Neural cell (in vitro differentiated cells): ENCODE measurements at regions not wholly inside any gene's neighbourhood (a gene's known extent, or its start where the extent isn't known, plus 50 kb on each side); places are given as distances from the start of the nearest gene placed in this dataset.

Experiments used
- H2AFZ ChIP-seq: fragments of 200-600, 300-800 bp; sonication (generic), shearing (Covaris generic); 2 replicates; pipeline ENCODE4 v1.6.0; 2014; ENCODE audit warnings: low read depth, mild to moderate bottlenecking, antibody characterized with exemption, low read length, moderate library complexity
- H3F3A ChIP-seq: fragments of 200-600 bp; shearing (Covaris generic); 2 replicates; pipeline ENCODE4 v1.6.1; 2016; ENCODE audit warnings: mild to moderate bottlenecking, moderate library complexity, mixed read lengths, antibody characterized with exemption, low read length; ENCODE audit not compliant: insufficient read depth, poor library complexity, severe bottlenecking
- H3K27ac ChIP-seq: fragments of 200-600, 300-800 bp; sonication (generic), shearing (Covaris generic); 2 replicates; pipeline ENCODE4 v1.5.1; 2014; ENCODE audit warnings: mild to moderate bottlenecking, low read length, moderate library complexity
- H3K27me3 ChIP-seq: fragments of 300-800, 200-600 bp; sonication (generic), shearing (Covaris generic); 2 replicates; pipeline ENCODE4 v1.6.0; 2014; ENCODE audit warnings: mild to moderate bottlenecking, low read depth, low read length, moderate library complexity; ENCODE audit not compliant: insufficient read depth
- H3K36me3 ChIP-seq: fragments of 300-800, 200-600 bp; sonication (generic), shearing (Covaris generic); 2 replicates; pipeline ENCODE4 v1.5.1; 2014; ENCODE audit warnings: mild to moderate bottlenecking, antibody characterized with exemption, low read length, moderate library complexity; ENCODE audit not compliant: insufficient read depth
- H3K4me2 ChIP-seq: fragments of 300-800, 200-600 bp; sonication (generic), shearing (Covaris generic); 2 replicates; pipeline ENCODE4 v1.6.0; 2014; ENCODE audit warnings: mild to moderate bottlenecking, low read length
- H3K4me3 ChIP-seq: fragments of 300-800, 200-600 bp; sonication (generic), shearing (Covaris generic); 2 replicates; pipeline ENCODE4 v1.5.1; 2014; ENCODE audit warnings: mild to moderate bottlenecking, low read length, moderate library complexity
- H3K79me2 ChIP-seq: fragments of 200-600 bp; shearing (Covaris generic); replicated peaks from 2 replicates; pipeline ENCODE4 v1.6.0; 2014; ENCODE audit warnings: mild to moderate bottlenecking, low read length, moderate library complexity; ENCODE audit not compliant: insufficient read depth
- H3K9ac ChIP-seq: fragments of 300-800, 200-600 bp; sonication (generic), shearing (Covaris generic); 2 replicates; pipeline ENCODE4 v1.6.1; 2016; ENCODE audit warnings: mild to moderate bottlenecking, low read length, mixed read lengths
- H3K9me2 ChIP-seq: fragments of 200-600 bp; shearing (Covaris generic); 2 replicates; pipeline ENCODE4 v1.6.1; 2016; ENCODE audit warnings: mild to moderate bottlenecking, low read length, mixed read lengths; ENCODE audit not compliant: insufficient read depth
- H3K9me3 ChIP-seq: fragments of 200-600, 300-800 bp; sonication (generic), shearing (Covaris generic); 2 replicates; pipeline ENCODE4 v1.6.1; 2016; ENCODE audit warnings: mild to moderate bottlenecking, mixed run types, low read length, moderate library complexity, mixed read lengths
- H4K20me1 ChIP-seq: fragments of 200-600 bp; shearing (Covaris generic); 2 replicates; pipeline ENCODE4 v1.6.1; 2016; ENCODE audit warnings: mild to moderate bottlenecking, mixed run types; ENCODE audit not compliant: insufficient read depth
- CTCF ChIP-seq: fragments of 450-650 bp; IDR thresholded peaks from 2 replicates; pipeline ENCODE4 v1.5.1; 2014; ENCODE audit warnings: antibody characterized with exemption, mild to moderate bottlenecking, moderate library complexity; ENCODE audit not compliant: poor library complexity, severe bottlenecking
- EP300 ChIP-seq: fragments of 450-650 bp; conservative IDR thresholded peaks from 2 replicates; pipeline ENCODE4 v1.6.1; 2014; ENCODE audit warnings: antibody characterized with exemption, mild to moderate bottlenecking, moderate library complexity; ENCODE audit not compliant: poor library complexity, severe bottlenecking
- EZH2 ChIP-seq: fragments of 200-600, 300-800 bp; shearing (Covaris generic), sonication (generic); IDR thresholded peaks from 2 replicates; pipeline ENCODE4 v1.6.1; 2014; ENCODE audit warnings: antibody characterized with exemption, low read length, borderline replicate concordance, mild to moderate bottlenecking; ENCODE audit not compliant: insufficient read depth, poor library complexity, severe bottlenecking
- MXI1 ChIP-seq: fragments of 450-650 bp; conservative IDR thresholded peaks from 2 replicates; pipeline ENCODE4 v1.6.1; 2014; ENCODE audit warnings: antibody characterized with exemption, mild to moderate bottlenecking; ENCODE audit not compliant: poor library complexity, severe bottlenecking
- POLR2AphosphoS5 ChIP-seq: IDR thresholded peaks from 2 replicates; pipeline ENCODE4 v1.6.1; 2012
- RAD21 ChIP-seq: fragments of 450-650 bp; conservative IDR thresholded peaks from 2 replicates; pipeline ENCODE4 v1.6.1; 2014; ENCODE audit warnings: antibody characterized with exemption, mild to moderate bottlenecking, moderate library complexity
- REST ChIP-seq: IDR thresholded peaks from 2 replicates; pipeline ENCODE4 v1.6.1; 2012; ENCODE audit warnings: borderline replicate concordance
- SMC3 ChIP-seq: fragments of 450-650 bp; conservative IDR thresholded peaks from 2 replicates; pipeline ENCODE4 v1.6.1; 2014; ENCODE audit warnings: antibody characterized with exemption, mild to moderate bottlenecking, moderate library complexity; ENCODE audit not compliant: poor library complexity
- TAF1 ChIP-seq: IDR thresholded peaks from 2 replicates; pipeline ENCODE4 v1.6.1; 2012; ENCODE audit warnings: low read depth

GRCh38 chr6:9943026-9943425 lies 471.8 kb downstream of the TFAP2A start:
- no peak for TF ChIP-seq EP300
- TF ChIP-seq POLR2AphosphoS5, result no peak
- TF ChIP-seq CTCF, result no peak
- TF ChIP-seq MXI1, result no peak
- TF ChIP-seq EZH2, result no peak
- no peak for TF ChIP-seq REST
- TF ChIP-seq SMC3, result no peak
- TF ChIP-seq RAD21, result no peak
- TF ChIP-seq TAF1, result no peak
- no peaks in the 10 kb centered on the region for H3K79me2 ChIP-seq
- H3K4me2 ChIP-seq, result no peak overlapping the region
- no peak overlapping the region for H3K4me3 ChIP-seq
- no peaks in the 10 kb centered on the region for H3K9me2 ChIP-seq
- H3K36me3 ChIP-seq, result no peaks in the 10 kb centered on the region
- H2AFZ ChIP-seq, result no peak overlapping the region
- H4K20me1 ChIP-seq, result no peaks in the 10 kb centered on the region
- H3K27me3 ChIP-seq, result no peaks in the 10 kb centered on the region
- H3K27ac ChIP-seq, result no peak overlapping the region
- no peak overlapping the region for H3K9ac ChIP-seq
- H3F3A ChIP-seq, result no peaks in the 10 kb centered on the region
- H3K9me3 ChIP-seq, result no peaks in the 10 kb centered on the region

GRCh38 chr6:9942131-9942530 lies 472.7 kb downstream of the TFAP2A start:
- Histone ChIP-seq H3K36me3 (no peaks in the 10 kb centered on the region), H3K9me2 (no peaks in the 10 kb centered on the region), H2AFZ (no peak overlapping the region), H3K27ac (no peak overlapping the region), H3K4me3 (no peak overlapping the region), H3K9ac (no peak overlapping the region), H3K79me2 (no peaks in the 10 kb centered on the region), H3K4me2 (no peak overlapping the region), H3F3A (no peaks in the 10 kb centered on the region), H3K9me3 (no peaks in the 10 kb centered on the region), H3K27me3 (no peaks in the 10 kb centered on the region), H4K20me1 (no peaks in the 10 kb centered on the region)
- TF ChIP-seq REST (no peak), MXI1 (no peak), TAF1 (no peak), CTCF (no peak), EZH2 (no peak), EP300 (no peak), SMC3 (no peak), RAD21 (no peak), POLR2AphosphoS5 (no peak)
